DOHH2 (cell line): ENCODE measurements at regions not wholly inside any gene's neighbourhood (a gene's known extent, or its start where the extent isn't known, plus 50 kb on each side); places are given as distances from the start of the nearest gene placed in this dataset.

ENCODE experiments used
- CTCF ChIP-seq: fragments of 200-600 bp; sonication (generic); IDR thresholded peaks from one replicate; pipeline ENCODE4 v1.5.1; 2014; ENCODE audit warnings: antibody characterized with exemption, mild to moderate bottlenecking, low read depth, low read length; ENCODE audit not compliant: poor library complexity, severe bottlenecking
- EZH2phosphoT487 ChIP-seq: fragments of 200-600 bp; sonication (generic); IDR thresholded peaks from 2 replicates; pipeline ENCODE4 v1.6.1; 2017; ENCODE audit warnings: borderline replicate concordance, mild to moderate bottlenecking, antibody characterized with exemption, low read length, moderate library complexity, mixed read lengths

- TF ChIP-seq CTCF: no peak
- no peak for TF ChIP-seq EZH2phosphoT487
Observed at GRCh38 chr12:68489273-68489672, 121.4 kb upstream of the RAP1B start.
